Lower leg skin (tissue), 4 donors: ENCODE measurements at regions not wholly inside any gene's neighbourhood (a gene's known extent, or its start where the extent isn't known, plus 50 kb on each side); places are given as distances from the start of the nearest gene placed in this dataset.

Experiments used
- DNase-seq, 2 donors: peaks; one replicate each; pipeline ENCODE4 v3.0.0-alpha.2; 2019; ENCODE audit warnings: low spot score in 2 of 2
- H3K4me3 ChIP-seq: fragments of 200-600 bp; sonication (generic); 2 replicates; pipeline ENCODE4 v1.5.1; 2017; ENCODE audit warnings: mild to moderate bottlenecking, low read depth; ENCODE audit not compliant: poor library complexity, severe bottlenecking
- CTCF ChIP-seq, 3 donors: fragments of 450-650 bp; IDR thresholded peaks; one replicate each; pipeline ENCODE4 v1.5.1; 2016; ENCODE audit warnings: antibody characterized with exemption in 3 of 3, mild to moderate bottlenecking in 3 of 3, moderate library complexity in 2 of 3
- POLR2A ChIP-seq, 2 donors: fragments of 450-650 bp; IDR thresholded peaks; one replicate each; pipeline ENCODE4 v1.6.1; 2016 to 2017; ENCODE audit warnings: antibody characterized with exemption in 2 of 2, mild to moderate bottlenecking in 1 of 2, moderate library complexity in 1 of 2
- WGBS, 2 donors: methylation state at CpG; one replicate each; pipeline ENCODE4 v1.1.5; 2018; 5-methylcytosine and 5-hydroxymethylcytosine counted together
- intact Hi-C: fragments of 100-400 bp; cut with DNase I; formaldehyde crosslinking; loops from one replicate; pipeline ENCODE4 v1.15.0; 2023; ENCODE audit warnings: low total_unique reads

DNA sequence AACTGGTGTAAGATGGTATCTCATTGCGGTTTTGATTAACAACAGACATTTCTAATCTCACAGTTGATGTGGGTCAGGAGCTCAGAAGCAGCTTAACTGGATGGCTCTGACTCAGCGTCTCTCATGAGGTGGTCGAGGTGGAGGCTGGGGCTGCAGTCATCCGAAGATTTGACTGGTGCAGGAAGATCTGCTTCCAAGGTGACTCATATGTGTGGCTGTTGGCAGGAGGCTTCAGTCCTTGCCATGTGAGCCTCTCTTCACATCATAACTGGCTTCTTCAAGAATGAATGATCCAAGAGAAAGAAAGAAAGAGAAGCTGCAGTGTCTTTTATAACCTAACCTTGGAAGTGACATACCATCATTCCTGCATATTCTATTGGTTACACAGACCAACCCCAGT is 376.1 kb downstream of the SEC14L1 start:
- WGBS, 2 donors: 75% methylated on average over 4 of the region's 4 CpGs
- DNase-seq: peak in 1 of 2 donors; percentile 39
- intact Hi-C loops: no loop called here
- no peak overlapping the region for H3K4me3 ChIP-seq
- no peak for TF ChIP-seq CTCF (IDR thresholded peaks at IDR 0.05)
- no peak for TF ChIP-seq POLR2A (IDR thresholded peaks at IDR 0.05)

DNA sequence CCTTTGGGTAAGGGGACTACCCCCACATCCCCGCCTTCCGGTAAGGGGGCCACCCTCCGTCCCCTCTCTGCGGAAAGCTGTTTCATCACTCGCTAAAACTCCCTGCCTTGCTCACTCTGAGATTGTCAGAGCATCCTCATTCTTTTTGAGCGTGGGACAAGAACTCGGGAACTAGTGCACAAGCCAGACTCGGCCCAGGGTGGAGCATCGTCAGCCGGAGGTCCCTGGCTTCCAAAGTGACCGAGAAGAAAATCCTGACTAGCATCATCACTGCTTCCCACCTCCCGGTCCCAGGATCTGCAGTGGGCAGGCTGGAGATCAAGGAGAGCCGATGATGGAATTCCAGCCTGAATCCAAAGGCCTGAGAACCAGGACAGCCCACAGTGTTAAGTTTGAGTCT is 380.3 kb downstream of the SEC14L1 start:
- 94 to 95% methylated on average over 13 of the region's 13 CpGs for WGBS, 2 donors
- intact Hi-C loops: no loop called here
- TF ChIP-seq CTCF (IDR thresholded peaks at IDR 0.05) (no peak), POLR2A (IDR thresholded peaks at IDR 0.05) (no peak)
- H3K4me3 ChIP-seq: no peak overlapping the region
- DNase-seq: no peak

GRCh38 chr17:77523540-77523939 is 382.8 kb downstream of the SEC14L1 start:
- WGBS, 2 donors: 90% methylated on average over 8 of the region's 8 CpGs
- TF ChIP-seq CTCF (IDR thresholded peaks at IDR 0.05) (no peak), POLR2A (IDR thresholded peaks at IDR 0.05) (no peak)
- H3K4me3 ChIP-seq: no peak overlapping the region
- no peak for DNase-seq
- intact Hi-C loops: no loop called here

DNA sequence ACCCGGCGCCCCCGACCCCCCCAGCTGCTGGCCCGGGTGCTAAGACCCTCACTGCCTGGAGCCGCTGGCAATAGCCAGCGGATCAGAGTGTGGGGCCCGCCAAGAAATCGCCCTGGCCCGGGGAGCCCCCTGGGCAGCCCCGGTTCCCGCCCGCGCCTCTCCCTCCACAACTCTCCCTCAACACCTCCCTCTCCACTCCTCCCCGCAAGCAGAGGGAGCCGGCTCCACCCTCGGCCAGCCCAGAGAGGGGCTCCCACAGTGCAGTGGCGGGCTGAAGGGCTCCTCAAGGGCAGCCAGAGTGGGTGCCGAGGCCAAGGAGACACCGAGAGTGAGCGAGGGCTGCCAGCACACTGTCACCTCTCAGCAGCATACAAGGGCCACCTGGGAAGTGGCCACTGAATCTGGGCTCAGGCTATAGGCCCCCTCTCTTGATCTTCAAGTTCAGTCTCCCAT is 385.5 kb downstream of the SEC14L1 start:
- DNase-seq: no peak
- no peak overlapping the region for H3K4me3 ChIP-seq
- no peak for TF ChIP-seq CTCF (IDR thresholded peaks at IDR 0.05)
- TF ChIP-seq POLR2A (IDR thresholded peaks at IDR 0.05): no peak
- intact Hi-C loops: no loop called here
- WGBS, 2 donors: 83 to 89% methylated on average over 14 of the region's 20 CpGs

GRCh38 chr17:77526728-77527350 is 386.1 kb downstream of the SEC14L1 start:
- DNase-seq: no peak
- TF ChIP-seq POLR2A (IDR thresholded peaks at IDR 0.05) (no peak), CTCF (IDR thresholded peaks at IDR 0.05) (no peak)
- H3K4me3 ChIP-seq: no peak overlapping the region
- WGBS, 2 donors: 54 to 58% methylated on average over 17 of the region's 17 CpGs
- intact Hi-C loops: no loop called here

GRCh38 chr17:77527409-77527808 is 386.6 kb downstream of the SEC14L1 start:
- WGBS, 2 donors: 62 to 78% methylated on average over 5 of the region's 5 CpGs
- no peak overlapping the region for H3K4me3 ChIP-seq
- intact Hi-C loops: no loop called here
- no peak for DNase-seq
- TF ChIP-seq CTCF (IDR thresholded peaks at IDR 0.05): no peak
